A172 (cell line): ENCODE measurements at regions not wholly inside any gene's neighbourhood (a gene's known extent, or its start where the extent isn't known, plus 50 kb on each side); places are given as distances from the start of the nearest gene placed in this dataset.

Experiments
- DNase-seq: peaks from one replicate; pipeline ENCODE4 v3.0.0-alpha.2; 2015; ENCODE audit warnings: low spot score

- no peak for DNase-seq
Observed at GRCh38 chr15:70188286-70188685, 90.6 kb upstream of the TLE3 start.

DNA sequence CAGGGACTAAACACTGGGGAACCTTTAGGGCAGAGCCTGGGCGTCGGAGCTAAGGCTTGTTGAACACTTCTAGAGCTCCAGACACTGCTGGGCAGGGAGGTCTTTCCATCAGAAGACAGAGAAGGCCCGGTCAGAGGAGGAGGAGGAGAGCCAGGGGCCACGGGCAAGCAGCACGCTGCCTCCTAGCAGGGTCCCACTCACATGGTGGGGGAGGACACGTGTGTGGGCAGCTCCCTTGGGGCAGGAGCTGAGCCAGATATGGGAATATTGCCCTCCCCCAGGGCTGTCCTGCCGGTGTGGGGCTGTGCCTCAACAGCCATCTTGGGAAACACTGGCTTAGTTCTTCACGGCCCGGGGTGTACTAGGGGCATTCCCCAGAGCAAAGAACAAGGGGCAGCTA lies 89.6 kb upstream of the TLE3 start:
- no peak for DNase-seq

- no peak for DNase-seq
Observed at GRCh38 chr15:70186152-70186551, 88.4 kb upstream of the TLE3 start.

- DNase-seq: no peak
Observed at GRCh38 chr15:70185251-70185711, 87.6 kb upstream of the TLE3 start.

- no peak for DNase-seq
Observed at GRCh38 chr15:70182858-70183695, 85.4 kb upstream of the TLE3 start.

GRCh38 chr15:70181626-70182255 lies 84.0 kb upstream of the TLE3 start:
- no peak for DNase-seq

GRCh38 chr15:70180186-70180875 lies 82.6 kb upstream of the TLE3 start:
- no peak for DNase-seq

DNA sequence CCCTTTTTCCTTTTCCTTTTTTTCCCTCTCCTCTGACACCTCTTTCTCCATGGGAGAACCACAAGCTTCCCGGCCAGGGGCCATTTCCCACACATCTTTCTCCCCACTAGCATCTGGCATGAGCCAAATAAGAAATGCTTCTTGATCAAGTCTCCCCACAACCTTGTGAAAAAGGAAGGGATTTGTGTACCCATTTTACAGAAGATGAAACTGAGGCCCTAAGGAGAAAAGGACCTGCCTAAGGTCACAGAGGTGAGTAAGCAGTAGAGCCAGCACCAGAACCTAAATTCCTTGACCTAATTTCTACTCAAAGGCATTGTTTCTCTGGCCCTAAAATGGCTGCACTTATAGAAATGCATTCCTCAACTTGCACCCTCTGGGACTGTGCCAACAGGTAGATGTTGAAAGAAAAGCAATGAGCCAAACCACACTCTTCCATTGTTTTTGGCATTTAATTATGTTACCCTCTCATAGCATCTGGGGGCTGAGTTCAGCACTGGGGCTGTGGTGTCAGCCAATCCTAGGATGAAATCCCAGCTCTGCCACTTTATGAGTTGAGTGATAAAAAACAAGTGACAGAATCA lies 81.7 kb upstream of the TLE3 start:
- no peak for DNase-seq

- DNase-seq: no peak
Observed at GRCh38 chr15:70178335-70179084, 80.8 kb upstream of the TLE3 start.

GRCh38 chr15:70172566-70173225 lies 75.0 kb upstream of the TLE3 start:
- no peak for DNase-seq

DNA sequence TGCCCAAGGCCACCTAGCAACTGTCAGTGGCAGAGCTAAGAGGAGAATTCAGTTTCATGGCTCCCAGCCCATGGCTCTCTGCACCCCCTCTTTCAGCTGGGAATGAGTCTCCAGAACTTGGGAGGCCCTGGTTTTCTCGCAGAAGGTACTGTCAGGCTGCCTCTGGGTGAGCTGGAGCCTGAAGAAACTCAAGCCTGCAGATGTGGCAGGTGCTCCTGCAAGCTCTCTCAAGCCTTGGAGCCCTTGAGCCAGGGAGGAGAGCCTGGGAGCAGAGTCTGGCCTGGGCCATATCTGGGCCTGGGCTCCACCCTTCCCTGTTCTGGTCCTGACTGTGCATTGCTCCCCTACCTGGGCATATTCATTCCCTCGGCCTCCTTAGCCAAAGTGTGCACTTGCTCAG lies 74.4 kb upstream of the TLE3 start:
- no peak for DNase-seq

GRCh38 chr15:70171256-70171886 lies 73.7 kb upstream of the TLE3 start:
- no peak for DNase-seq

DNA sequence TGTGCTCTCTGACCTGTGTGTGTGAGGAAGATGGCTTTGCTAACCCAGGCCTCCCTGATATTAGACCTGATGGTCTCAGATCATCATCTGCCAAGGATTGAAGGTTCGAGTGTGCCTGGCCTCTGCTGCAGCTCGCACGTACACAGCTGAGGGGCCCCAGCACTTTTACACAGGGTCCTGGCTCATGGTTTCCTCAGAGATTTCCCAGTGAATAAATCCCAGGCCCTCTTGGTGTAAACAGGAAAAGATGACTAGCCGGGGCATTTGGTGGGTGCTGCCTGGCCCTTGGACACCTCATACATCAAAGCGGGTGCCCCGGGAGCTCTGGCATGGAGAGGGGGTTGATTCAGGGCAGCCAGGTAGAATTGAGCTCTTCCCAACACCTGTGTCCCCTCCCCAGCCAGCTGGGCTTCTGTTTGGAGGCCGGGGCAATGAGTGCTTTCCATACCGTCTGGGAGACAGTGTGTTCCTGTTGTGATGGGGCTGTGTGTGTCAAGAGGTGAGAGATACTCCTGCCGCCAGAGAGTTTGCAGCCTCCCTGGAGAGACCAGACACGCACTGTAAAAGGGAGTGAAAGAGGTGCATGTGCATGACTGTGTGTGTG lies 72.5 kb upstream of the TLE3 start:
- no peak for DNase-seq

DNA sequence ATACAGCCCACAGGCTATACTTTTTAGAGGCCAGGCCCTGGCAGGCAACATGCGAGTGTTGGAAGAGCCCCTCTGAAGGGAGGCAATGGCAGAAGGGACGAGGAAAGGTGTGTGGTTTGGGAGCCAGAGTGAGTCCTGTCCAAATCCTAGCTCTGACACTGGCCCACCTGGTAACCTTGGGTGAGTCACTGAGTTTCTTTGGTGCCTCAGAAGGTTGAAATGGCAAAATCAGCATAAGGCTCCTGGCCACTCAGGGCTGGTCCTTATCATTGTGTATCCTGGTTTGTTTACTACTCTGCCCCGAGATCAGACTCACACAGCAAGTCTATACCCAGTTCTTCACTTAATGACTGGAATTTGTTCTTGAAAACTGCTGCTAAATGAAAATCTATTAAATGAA lies 71.4 kb upstream of the TLE3 start:
- DNase-seq: no peak

DNA sequence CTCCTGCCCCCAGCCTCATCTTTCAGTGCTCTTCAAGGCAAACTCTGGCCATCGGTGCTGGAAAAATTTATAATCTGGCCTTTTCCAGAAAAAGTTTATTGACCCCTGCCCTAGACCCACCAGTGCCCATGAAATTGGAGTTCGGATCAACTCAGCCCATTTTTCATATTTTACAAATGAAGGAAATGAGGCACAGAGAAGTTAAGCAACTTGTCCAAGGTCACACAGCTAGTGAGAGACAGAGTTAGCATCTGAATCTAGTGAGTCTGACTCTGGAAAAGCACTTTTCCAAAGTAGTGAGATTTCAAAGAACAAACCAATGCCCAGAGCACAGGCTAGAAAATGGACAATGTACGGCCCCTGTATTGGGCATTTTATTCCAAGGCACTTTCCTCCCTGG lies 69.4 kb upstream of the TLE3 start:
- DNase-seq: no peak

DNA sequence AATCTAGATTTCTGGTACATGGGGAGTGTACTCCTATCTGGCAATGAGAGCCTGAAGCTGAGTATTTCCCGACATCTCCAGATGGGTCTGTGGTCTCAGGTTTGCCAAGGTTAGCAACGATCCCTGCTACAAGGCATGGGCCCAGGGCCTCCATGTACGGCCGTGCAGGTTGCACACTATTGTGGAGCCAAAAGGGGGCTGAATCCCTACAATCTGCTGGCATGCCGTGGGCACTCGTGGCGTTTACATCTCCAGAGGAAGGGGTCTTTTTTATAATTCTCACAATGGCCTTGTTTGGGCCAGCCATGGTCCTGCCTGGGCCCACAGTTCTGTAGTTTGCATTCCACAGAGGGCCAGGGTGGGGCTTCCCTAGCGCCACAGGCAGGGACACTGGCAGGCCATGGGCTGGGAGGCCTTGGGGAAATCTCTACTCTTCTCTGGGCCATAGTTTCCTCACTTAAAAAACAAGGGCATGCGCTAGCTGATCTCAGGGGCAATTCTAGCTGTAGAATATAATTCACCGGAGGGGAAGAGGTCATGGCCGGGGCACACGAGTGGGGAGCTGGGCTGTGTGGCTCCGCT lies 68.9 kb upstream of the TLE3 start:
- DNase-seq: no peak

DNA sequence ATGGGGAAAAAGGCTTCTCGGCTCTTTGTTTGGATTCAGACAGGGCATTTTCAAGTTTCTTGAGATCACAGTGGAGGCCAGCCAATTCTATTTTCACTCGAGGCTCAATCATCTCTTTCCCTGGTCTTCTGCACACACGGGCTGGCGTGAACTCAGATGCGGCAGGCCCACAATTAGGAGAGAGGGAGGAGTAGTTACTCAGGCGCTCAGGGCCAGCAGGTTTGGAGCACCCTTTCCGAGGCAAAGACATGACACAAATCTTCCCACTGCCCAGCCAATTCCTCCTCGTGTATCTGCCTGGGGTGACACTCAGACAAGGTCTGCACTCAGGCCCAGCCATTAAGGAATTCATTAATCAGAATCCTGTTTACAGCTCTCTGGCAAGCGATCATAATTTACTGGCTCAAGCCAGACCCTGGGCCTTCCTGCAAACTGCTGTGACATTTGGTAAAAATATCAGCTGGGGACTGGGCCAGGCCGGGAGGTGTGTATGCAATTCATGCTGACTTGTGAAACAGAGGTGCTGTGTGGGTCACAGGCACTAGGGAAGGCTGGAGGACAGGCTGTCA lies 68.1 kb upstream of the TLE3 start:
- no peak for DNase-seq

DNA sequence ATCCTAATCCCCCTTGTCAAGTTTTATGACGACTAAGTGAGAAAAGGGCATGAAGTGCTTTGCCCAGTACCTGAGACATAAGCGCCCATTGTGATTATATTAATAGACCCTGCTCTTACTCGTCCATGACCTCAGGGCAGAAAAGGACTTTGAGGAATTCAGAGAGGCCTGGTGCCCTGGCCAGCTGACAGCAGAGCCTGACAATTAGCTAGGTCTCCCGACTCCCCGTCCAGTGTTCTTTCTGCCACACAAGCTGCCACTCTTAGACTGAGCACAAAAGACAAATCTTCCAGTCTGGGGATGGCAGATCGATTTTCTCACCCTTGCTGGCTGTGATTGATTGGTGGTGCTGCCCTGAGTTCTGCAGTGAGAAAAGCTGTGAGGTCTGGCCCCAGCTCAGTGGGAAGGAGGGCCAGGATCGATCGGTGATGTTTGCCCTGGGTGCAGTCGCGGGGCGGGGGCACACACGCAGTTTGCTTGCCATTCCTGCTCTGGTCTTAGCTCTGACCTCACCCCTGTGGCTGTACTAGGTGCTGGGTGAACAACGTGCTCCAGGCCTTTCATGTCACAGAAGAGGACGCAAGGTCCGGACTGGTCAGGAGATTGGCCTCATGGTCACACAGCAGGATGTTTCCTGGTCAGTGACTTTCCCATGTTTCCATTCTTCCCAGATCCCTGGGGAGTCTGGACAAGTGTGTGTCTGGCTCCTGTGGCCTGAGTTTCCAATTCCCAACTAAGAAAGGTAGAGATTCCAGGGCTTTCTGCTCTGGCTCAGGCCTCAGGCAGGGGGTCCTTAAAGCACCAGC lies 67.4 kb upstream of the TLE3 start:
- no peak for DNase-seq
